ENCODE measurements at regions not wholly inside any gene's neighbourhood (a gene's known extent, or its start where the extent isn't known, plus 50 kb on each side); places are given as distances from the start of the nearest gene placed in this dataset.

- TF ChIP-seq CTCF (IDR thresholded peaks at IDR 0.05) (no peak), POLR2A (IDR thresholded peaks at IDR 0.05) (no peak), POLR2AphosphoS5 (IDR thresholded peaks at IDR 0.05) (no peak), EP300 (IDR thresholded peaks at IDR 0.05) (no peak)
These were observed 196.4 kb downstream of the RASSF9 start for GRCh38 chr12:85639834-85640233.
